Right forelimb (tissue), 1 donor: ENCODE measurements at regions not wholly inside any gene's neighbourhood (a gene's known extent, or its start where the extent isn't known, plus 50 kb on each side); places are given as distances from the start of the nearest gene placed in this dataset.
"Not testable (repeated sequence)": the region's sequence is repeated elsewhere in the genome, so short reads cannot be mapped to it uniquely, and the experiment has no call there.

Source experiments
- DNase-seq: peaks from one replicate; pipeline ENCODE4 v3.0.0-alpha.2; 2018

DNA sequence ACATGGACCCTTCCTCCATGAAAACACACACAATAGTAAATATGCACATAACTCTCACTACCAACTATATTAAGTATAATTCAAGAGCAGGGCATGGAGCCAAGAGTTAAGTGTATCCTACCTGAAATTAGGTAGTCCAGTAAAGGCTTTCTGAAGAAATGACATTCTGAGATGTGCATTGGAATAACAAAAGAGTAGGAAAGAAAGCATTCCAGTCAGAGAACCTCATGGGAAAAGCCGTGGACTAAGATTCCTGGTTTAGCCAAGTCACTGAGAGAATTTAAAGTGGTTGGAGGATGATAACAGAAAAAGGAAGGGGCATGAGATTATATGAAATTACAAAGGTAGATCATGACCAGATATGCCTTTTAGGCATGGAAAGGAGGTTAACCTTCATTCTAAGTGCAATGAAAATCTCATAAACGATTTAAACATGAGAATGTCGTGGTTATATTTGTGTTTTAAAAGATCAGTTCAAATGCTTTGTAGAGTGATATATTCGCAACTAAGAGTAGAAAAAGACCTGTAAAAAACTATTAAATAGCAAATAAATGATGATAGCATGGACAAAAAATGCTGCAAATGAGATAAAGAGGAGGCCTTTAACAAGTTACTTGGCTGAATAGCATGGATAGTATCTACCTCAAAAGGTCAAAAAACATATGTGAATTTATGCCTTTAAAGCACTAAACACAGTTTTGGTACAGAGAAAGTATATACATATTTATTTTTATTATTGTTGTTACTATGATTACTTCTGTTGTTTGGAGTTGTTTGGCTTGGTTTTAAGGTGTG is 767.4 kb upstream of the GHITM start:
- DNase-seq, result no peak

DNA sequence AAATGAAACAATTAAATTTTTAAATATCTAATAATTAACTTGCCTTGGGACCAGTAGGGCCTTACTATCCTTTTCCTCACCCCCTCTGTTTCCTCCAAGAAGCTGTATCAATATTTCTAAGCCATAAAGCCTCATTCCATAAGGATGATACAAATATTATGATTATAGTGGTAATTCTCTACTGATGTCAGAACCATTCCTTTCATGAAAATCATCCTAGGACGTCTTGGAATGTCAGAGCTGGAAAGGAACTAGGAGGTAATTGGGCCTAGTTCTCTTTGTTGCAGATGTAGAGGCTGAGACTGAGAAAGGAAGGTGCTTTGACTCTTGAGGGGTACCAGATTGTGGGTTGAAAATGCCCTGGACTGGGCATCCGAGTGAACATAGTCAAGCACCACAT is 766.7 kb upstream of the GHITM start:
- DNase-seq, result no peak

GRCh38 chr10:83373671-83374070 is 765.6 kb upstream of the GHITM start:
- DNase-seq, result no peak

DNA sequence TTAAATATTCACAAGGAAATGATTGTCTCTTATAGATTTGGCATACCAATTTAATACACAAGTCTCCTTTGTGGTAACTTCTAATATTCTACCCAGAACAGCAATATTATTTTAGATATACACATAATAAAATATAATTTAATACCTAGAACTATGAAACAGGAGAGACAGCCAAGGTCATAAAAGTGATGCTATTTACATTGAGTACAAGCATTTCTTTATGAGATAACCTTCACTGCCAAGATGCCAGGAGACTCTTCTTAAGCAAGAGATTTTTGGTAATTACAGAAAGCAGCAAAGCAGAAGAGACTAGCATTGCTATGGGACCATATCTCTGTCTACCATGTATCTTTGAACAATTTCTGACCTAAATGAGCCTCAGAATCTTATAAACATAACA is 764.6 kb upstream of the GHITM start:
- no peak for DNase-seq

DNA sequence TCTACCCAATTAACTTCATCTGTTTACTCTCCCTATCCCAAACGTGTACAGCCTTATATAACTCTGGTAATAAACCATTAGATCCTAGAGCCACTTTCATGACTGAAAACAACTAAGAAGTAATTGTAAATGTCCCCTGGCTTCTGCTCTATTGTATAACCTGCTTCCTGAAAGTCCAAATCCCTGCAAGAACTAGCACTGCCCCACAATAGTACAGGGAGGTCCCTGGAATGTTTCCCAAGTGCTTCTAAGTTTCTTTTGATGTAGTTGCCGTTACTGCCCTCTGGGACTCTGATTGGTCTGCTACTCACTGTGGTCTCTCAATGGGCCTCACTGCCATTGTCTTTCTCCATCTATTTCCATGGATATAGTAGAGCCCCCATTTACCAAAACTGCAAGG is 764.0 kb upstream of the GHITM start:
- no peak for DNase-seq

GRCh38 chr10:83397806-83398205 is 741.5 kb upstream of the GHITM start:
- DNase-seq, result no peak

- no peak for DNase-seq
Measured at GRCh38 chr10:83410570-83410969, 728.7 kb upstream of the GHITM start.

DNA sequence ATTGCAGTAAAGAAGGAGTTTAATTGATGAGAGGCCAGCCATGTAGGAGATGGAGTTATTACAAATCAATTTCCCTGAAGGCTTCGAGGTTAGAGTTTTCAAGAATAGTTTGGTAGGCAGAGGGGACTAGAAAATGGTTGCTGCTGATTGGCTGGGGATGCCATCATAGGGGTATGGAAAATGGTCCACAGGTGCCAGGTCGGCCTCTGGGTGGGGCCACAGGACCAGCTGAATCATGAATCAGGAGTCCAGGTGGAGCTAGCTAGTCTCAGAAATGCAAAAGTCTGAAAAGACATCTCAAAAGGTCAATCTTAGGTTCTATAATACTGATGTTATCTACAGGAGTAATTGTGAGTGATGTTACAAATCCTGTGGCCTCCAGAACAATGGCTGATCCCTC is 714.0 kb upstream of the GHITM start:
- no peak for DNase-seq

DNA sequence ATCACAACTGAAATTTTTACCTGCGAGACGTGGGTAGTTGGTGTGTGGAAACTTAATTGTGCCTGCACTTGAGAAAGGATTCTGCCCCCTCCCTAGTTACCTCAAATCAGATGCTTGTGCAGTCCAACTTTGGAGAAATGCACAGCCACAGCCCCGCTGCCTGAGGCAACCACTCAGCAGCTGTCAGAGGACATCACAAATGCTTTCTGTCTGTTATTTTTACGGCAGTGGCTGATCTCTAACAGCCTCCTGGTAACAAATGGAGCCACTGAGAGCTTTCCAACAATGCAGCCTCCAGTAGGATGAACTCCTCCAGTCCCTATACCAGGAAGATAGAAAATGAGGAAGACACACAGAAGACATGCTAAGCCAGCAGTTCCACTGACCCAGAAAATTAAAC is 712.2 kb upstream of the GHITM start:
- no peak for DNase-seq

- DNase-seq, result no peak
Measured at GRCh38 chr10:83432261-83433045, 706.9 kb upstream of the GHITM start.

DNA sequence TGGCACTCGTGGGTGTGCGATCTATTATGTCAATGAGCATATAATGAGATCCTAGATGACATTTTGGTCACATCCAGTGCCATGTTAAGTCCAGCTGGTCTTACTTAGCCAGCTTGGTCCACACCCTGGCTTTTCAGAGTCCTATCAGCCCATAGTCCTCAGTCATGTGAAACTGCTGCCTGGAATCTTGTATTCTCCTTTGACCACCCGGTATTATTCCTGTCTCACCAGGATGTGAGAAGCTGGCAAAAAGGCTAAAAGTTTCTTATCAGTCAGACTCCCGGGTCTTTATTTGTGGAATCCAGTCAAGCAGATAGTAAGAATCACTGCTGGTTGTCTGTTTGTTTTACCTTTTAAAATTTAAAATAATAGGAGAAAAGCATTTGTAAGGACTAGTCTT is 705.6 kb upstream of the GHITM start:
- DNase-seq, result no peak

GRCh38 chr10:83448013-83448412 is 691.3 kb upstream of the GHITM start:
- DNase-seq, result no peak

DNA sequence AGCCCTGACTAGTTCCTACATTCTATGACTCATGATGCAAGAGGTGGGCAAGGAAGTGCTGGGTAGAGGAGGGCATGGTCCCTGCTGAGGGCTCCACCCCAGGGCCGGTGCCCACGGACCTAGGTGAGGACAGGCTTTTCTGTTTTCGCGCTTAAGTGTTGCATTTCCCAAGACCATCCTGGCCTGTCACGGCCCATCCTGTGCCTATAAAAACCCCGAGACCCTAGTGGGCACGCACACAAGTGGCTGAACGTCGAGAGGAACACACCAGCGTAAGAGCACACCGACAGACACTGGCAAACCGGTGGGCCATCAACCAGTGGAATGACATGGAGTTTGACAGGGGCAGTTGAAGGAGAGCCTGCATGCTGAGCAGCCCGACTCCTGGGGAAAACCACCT is 680.7 kb upstream of the GHITM start:
- DNase-seq, result no peak

- DNase-seq, result no peak
Measured at GRCh38 chr10:83459124-83459523, 680.2 kb upstream of the GHITM start.

- DNase-seq, result no peak
Measured at GRCh38 chr10:83469728-83470331, 669.5 kb upstream of the GHITM start.

DNA sequence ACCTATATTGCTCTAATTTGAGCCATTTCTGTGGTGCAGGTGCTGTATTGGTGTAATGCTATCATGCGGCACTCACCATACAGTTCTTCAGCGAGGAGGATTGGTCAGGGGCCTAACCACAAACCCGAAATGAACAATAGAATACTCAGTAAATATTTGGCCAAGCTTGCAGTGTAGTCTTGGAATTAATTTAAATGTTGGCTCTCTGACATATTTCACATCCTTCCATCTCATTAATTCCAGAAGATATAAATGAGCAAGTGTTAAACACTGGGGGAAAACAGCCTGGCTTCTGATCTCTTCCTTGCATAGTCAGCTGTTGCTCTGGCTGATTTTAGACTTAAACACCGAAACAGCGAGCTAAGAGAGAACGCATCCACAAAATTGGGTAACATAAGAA is 663.1 kb upstream of the GHITM start:
- no peak for DNase-seq

GRCh38 chr10:83489161-83489560 is 650.1 kb upstream of the GHITM start:
- no peak for DNase-seq

DNA sequence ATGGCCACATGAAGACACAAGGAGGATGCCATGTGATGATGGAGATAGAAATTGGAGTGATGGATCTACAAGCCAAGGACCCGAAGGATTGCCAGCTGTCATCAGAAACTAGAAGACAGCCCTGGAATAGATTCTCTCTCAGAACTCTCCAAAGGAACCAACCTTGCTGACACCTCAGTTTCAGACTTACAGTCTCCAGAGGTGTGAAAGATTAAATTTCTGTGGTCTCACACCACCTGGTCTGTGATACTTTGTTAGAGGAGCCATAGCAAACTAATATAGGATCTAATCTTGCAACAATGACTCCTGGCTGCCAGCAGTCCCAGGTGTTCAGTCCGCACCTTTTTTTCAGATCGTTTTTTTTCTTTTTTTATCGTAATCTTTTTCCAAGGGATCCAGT is 647.3 kb upstream of the GHITM start:
- no peak for DNase-seq

- DNase-seq, result no peak
Measured at GRCh38 chr10:83512681-83513080, 626.6 kb upstream of the GHITM start.

GRCh38 chr10:83515001-83515400 is 624.3 kb upstream of the GHITM start:
- DNase-seq, result no peak

DNA sequence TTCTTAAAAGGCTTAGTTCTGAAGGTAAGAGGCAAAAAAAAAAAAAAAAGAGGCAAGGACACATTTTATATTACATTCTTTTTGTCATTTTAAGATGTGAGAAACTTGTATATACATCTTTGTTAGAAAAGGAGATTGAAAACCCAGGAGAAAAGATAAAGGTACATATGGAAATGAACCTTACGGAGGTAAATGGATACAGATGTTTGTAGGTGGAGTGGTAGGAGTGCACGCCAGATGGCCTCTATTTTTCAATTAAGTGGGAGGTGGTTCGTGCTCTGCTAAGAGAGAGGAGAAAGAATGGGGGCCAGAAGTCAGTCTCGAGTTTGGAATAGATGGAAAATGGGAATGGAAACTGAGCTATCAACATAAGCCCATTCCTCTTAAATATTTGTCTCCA is 622.5 kb upstream of the GHITM start:
- no peak for DNase-seq

- DNase-seq, result no peak
Measured at GRCh38 chr10:83517456-83517855, 621.9 kb upstream of the GHITM start.

DNA sequence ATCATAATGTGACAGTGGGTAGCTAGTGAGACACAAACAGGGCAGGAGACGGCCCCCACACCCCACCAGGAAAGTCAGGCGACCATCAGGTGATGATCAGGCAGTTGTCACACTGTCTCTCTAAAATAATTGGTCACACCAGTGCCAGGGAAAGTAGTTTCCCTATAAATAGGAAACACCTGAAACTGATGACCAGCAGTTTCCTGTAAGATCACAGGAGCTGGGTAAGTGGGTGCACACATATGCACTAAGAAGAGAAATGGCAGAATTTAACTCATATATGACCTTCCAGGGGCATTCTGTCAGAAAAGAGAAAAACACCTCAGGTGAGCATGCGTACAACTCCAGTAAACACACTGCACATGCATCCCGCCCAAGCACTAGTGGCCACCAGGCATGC is 620.5 kb upstream of the GHITM start:
- DNase-seq, result no peak

DNA sequence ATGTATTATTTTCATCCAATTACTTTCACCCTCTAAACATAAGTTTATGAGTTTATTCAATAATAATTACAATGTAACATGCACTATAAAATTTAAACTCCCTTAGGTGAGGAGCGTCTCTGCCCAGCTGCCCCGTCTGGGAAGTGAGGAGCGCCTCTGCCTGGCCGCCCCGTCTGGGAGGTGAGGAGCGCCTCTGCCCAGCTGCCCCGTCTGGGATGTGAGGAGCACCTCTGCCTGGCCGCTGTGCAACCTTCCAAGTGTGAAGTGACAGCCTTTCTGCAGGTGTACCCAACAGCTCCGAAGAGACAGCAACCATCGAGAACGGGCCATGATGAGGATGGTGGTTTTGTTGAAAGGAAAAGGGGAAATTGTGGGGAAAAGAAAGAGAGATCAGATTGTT is 618.9 kb upstream of the GHITM start:
- DNase-seq, result not testable (repeated sequence)
